Natural killer cell treated with Interleukin-12 subunit alpha and Interleukin-12 subunit beta and Interleukin-15 and Interleukin-18, amount 100 ng/mL, for 72 hours (primary cell): ENCODE measurements at regions not wholly inside any gene's neighbourhood (a gene's known extent, or its start where the extent isn't known, plus 50 kb on each side); places are given as distances from the start of the nearest gene placed in this dataset.
"Not testable (repeated sequence)": the region's sequence is repeated elsewhere in the genome, so short reads cannot be mapped to it uniquely, and the experiment has no call there.

ENCODE experiments used
- ATAC-seq, 2 donors: fragments of 150-1000 bp; cut with Tn5 transposase in 1 of 2; sonication (Bioruptor Pico), chemical (Tn5 transposase) in 1 of 2; 2 replicates each; pipeline ENCODE4 v1.10.0; 2021
- DNase-seq: peaks from one replicate; pipeline ENCODE4 v3.0.0; 2022; ENCODE audit warnings: low spot score
- H3K27ac Mint-ChIP-seq, 2 donors: 1 replicate in 1 of 2; 2 replicates in 1 of 2; pipeline ENCODE4 v1.8.0; 2022; ENCODE audit warnings: mixed read lengths in 2 of 2, mild to moderate bottlenecking in 1 of 2, moderate library complexity in 1 of 2
- H3K27me3 Mint-ChIP-seq, 2 donors: 1 replicate in 1 of 2; 2 replicates in 1 of 2; pipeline ENCODE4 v1.8.0; 2022; ENCODE audit warnings: mixed read lengths in 2 of 2
- H3K36me3 Mint-ChIP-seq: one replicate; pipeline ENCODE4 v1.8.0; 2022; ENCODE audit warnings: mixed read lengths
- H3K4me1 Mint-ChIP-seq, 2 donors: 1 replicate in 1 of 2; 2 replicates in 1 of 2; pipeline ENCODE4 v1.8.0; 2022; ENCODE audit warnings: low read depth in 2 of 2, mixed read lengths in 2 of 2, mild to moderate bottlenecking in 1 of 2
- H3K4me3 Mint-ChIP-seq: one replicate; pipeline ENCODE4 v1.8.0; 2022; ENCODE audit warnings: mixed read lengths
- H3K9me3 Mint-ChIP-seq: 2 replicates; pipeline ENCODE4 v1.8.0; 2022; ENCODE audit warnings: mixed read lengths

DNA sequence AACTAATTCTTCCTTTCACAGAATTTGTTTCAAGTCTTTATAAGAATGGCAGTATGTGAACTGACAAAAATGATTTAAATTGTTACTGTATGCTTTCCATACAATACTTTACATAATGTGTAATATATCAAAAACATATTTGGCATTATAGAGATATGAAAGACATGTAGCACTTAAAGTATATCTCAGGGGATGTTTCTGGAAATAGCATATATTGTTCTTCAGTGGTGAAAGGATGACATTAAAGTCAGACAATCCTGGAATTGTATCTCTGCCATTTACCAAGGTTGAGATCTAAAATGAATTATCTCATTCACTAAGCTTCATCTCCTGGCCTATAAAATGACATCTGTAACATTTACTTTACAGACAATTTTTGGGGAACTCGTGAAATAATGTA lies 358.4 kb upstream of the EPHA5 start:
- Mint-ChIP-seq H3K27ac (no peak overlapping the region), H3K4me3 (no peak overlapping the region), H3K27me3 (no peaks in the 10 kb centered on the region), H3K9me3 (peaks cover 23% of the 10 kb centered on the region), H3K4me1 (no peaks in the 10 kb centered on the region), H3K36me3 (peaks cover 5% of the 10 kb centered on the region)
- ATAC-seq, result no peak
- no peak for DNase-seq

DNA sequence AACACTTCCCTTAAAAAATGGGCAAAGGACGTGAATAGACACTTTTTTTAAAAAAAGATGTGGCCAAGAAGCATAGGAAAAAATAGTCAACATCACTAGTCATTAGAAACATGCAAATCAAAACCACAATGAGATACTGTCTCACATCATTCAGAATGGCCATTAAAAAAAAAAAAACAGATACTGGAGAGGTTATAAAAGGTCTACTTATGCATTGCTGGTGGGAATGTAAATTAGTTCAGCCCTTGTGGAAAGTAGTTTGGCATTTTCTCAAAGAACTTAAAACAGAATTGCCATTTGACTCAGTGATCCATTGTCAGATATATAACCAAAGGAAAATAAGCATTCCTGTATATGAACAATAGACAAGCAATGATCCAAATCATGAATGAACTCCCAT lies 352.8 kb upstream of the EPHA5 start:
- Mint-ChIP-seq H3K36me3 (peaks cover 14% of the 10 kb centered on the region), H3K27me3 (no peaks in the 10 kb centered on the region), H3K4me3 (no peak overlapping the region), H3K9me3 (peaks cover 34% of the 10 kb centered on the region), H3K27ac (no peak overlapping the region), H3K4me1 (no peaks in the 10 kb centered on the region)
- no peak for DNase-seq
- ATAC-seq, result no peak

- Mint-ChIP-seq H3K9me3 (peaks cover 41% of the 10 kb centered on the region), H3K4me1 (no peaks in the 10 kb centered on the region), H3K36me3 (peaks cover 16% of the 10 kb centered on the region), H3K27ac (no peak overlapping the region), H3K4me3 (no peak overlapping the region), H3K27me3 (no peaks in the 10 kb centered on the region)
- ATAC-seq (no peak), DNase-seq (no peak)
These were observed 347.4 kb upstream of the EPHA5 start for GRCh38 chr4:66017671-66018070.

- Mint-ChIP-seq H3K4me3 (no peak overlapping the region), H3K4me1 (no peaks in the 10 kb centered on the region), H3K27ac (no peak overlapping the region), H3K36me3 (peaks cover 20% of the 10 kb centered on the region), H3K9me3 (peaks cover 47% of the 10 kb centered on the region), H3K27me3 (no peaks in the 10 kb centered on the region)
- DNase-seq, result no peak
- ATAC-seq, result no peak
These were observed 346.0 kb upstream of the EPHA5 start for GRCh38 chr4:66016240-66016639.

GRCh38 chr4:66014146-66014765 lies 344.0 kb upstream of the EPHA5 start:
- DNase-seq (no peak), ATAC-seq (no peak)
- Mint-ChIP-seq H3K4me3 (no peak overlapping the region), H3K36me3 (peaks cover 33% of the 10 kb centered on the region), H3K27me3 (no peaks in the 10 kb centered on the region), H3K27ac (no peak overlapping the region), H3K9me3 (peaks cover 44% of the 10 kb centered on the region), H3K4me1 (no peaks in the 10 kb centered on the region)

DNA sequence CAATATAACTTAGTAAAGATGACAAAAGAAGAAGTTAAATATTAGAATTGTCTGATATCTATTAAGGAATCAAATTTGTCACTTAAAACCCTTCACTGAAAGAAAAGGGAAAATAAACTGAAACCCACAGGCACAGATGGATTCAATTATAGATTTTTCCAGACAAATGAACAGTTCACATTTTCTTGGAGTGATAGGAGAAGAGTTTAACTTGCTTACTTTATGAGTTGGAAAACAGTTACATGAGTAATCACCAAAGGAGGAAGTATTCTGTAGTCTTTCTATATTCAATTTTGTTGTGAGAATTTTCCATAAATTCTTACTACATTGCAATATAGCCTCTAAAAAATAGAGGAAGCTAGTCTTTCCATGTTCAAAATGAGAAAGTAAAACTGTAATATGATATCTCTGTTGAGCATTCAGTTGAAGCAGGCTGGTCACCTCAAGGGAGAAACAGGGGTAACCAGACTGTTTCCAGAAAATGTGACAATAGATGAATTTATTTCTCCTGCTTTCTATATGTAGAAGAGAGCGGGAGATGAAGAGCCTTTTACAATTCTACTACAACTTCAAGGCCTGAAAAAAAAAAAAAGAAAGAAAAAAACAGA lies 330.3 kb upstream of the EPHA5 start:
- Mint-ChIP-seq H3K27ac (no peak overlapping the region), H3K27me3 (no peaks in the 10 kb centered on the region), H3K36me3 (peaks cover 6% of the 10 kb centered on the region), H3K9me3 (peaks cover 12% of the 10 kb centered on the region), H3K4me3 (no peak overlapping the region), H3K4me1 (no peaks in the 10 kb centered on the region)
- DNase-seq, result no peak
- no peak for ATAC-seq

DNA sequence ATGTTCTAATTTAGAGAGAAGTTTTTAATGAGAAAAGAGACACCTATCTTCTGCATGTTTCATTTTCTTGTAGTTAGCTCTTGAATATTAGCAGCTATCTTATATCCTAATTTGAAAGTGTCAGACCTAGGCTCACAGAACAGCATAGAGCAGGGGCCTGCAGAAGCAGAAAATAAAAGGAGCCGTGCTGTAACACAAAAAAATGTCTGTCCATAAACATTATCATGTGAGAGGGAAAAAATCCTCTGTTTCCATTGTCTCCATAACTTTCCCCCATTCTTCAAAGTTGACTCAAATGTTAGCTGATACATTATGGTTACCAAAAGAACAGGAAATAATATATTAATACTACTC lies 329.2 kb upstream of the EPHA5 start:
- Mint-ChIP-seq H3K36me3 (peaks cover 6% of the 10 kb centered on the region), H3K27me3 (no peaks in the 10 kb centered on the region), H3K4me1 (no peaks in the 10 kb centered on the region), H3K4me3 (no peak overlapping the region), H3K9me3 (peaks cover 12% of the 10 kb centered on the region), H3K27ac (no peak overlapping the region)
- DNase-seq, result no peak
- ATAC-seq, result no peak

GRCh38 chr4:65998807-65999517 lies 328.7 kb upstream of the EPHA5 start:
- H3K9me3 Mint-ChIP-seq, result peaks cover 12% of the 10 kb centered on the region
- not testable (repeated sequence) for H3K36me3 Mint-ChIP-seq, DNase-seq, H3K4me3 Mint-ChIP-seq, H3K4me1 Mint-ChIP-seq, H3K27me3 Mint-ChIP-seq, H3K27ac Mint-ChIP-seq, ATAC-seq

GRCh38 chr4:65983061-65983460 lies 312.8 kb upstream of the EPHA5 start:
- Mint-ChIP-seq H3K4me1 (no peaks in the 10 kb centered on the region), H3K4me3 (no peak overlapping the region), H3K9me3 (peaks cover 21% of the 10 kb centered on the region), H3K36me3 (no peaks in the 10 kb centered on the region), H3K27me3 (no peaks in the 10 kb centered on the region), H3K27ac (no peak overlapping the region)
- ATAC-seq (no peak), DNase-seq (no peak)

DNA sequence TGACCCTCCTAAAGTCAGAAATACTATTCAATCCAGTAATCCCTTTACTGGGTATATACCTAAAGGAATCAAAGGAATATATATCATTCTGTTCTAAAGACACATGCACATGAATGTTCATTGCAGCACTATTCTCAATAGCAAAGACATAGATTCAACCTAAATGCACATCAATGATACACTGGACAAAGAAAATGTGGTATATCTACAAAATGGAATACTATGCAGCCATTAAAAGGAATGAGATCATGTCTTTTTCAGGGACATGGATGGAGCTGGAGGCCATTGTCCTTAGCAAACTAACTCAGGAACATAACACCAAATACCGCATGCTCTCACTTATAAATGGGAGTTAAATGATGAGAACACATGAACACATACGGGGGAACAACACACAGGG lies 306.0 kb upstream of the EPHA5 start:
- Mint-ChIP-seq H3K4me3 (no peak overlapping the region), H3K9me3 (peaks cover 11% of the 10 kb centered on the region), H3K36me3 (peaks cover 9% of the 10 kb centered on the region), H3K27me3 (no peaks in the 10 kb centered on the region), H3K27ac (no peak overlapping the region), H3K4me1 (no peaks in the 10 kb centered on the region)
- DNase-seq (no peak), ATAC-seq (no peak)

DNA sequence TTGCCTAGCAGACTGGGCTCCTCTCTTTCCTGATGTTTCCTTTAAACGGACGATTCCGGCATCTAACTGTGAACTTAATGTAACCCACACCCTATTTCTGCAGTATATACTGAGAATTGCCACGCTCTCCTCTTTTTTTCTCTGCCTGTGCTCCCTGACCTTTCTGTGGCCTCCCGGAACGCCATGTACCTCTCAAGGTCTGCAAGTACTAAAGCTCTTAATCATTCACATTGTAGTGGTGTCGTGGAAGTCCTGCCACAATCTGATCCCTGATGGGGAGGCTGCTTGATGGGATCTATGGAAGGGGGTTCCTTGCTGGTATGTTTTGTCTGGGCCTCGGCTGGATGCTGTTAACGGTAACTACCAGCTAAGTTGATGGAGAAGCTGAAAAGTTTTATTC lies 302.9 kb upstream of the EPHA5 start:
- peaks cover 9% of the 10 kb centered on the region for H3K36me3 Mint-ChIP-seq
- H3K9me3 Mint-ChIP-seq, result peaks cover 8% of the 10 kb centered on the region
- ATAC-seq, result no peak
- no peaks in the 10 kb centered on the region for H3K4me1 Mint-ChIP-seq
- H3K27me3 Mint-ChIP-seq, result no peaks in the 10 kb centered on the region
- no peak overlapping the region for H3K27ac Mint-ChIP-seq
- H3K4me3 Mint-ChIP-seq, result no peak overlapping the region
- no peak for DNase-seq

- no peak for DNase-seq
- Mint-ChIP-seq H3K27ac (no peak overlapping the region), H3K27me3 (no peaks in the 10 kb centered on the region), H3K4me3 (no peak overlapping the region), H3K4me1 (no peaks in the 10 kb centered on the region), H3K36me3 (peaks cover 9% of the 10 kb centered on the region), H3K9me3 (peaks cover 8% of the 10 kb centered on the region)
- no peak for ATAC-seq
These were observed 301.4 kb upstream of the EPHA5 start for GRCh38 chr4:65971686-65972085.

- Mint-ChIP-seq H3K36me3 (peaks cover 5% of the 10 kb centered on the region), H3K27ac (no peak overlapping the region)
These were observed 298.7 kb upstream of the EPHA5 start for GRCh38 chr4:65968831-65969558.

GRCh38 chr4:65960751-65961150 lies 290.5 kb upstream of the EPHA5 start:
- H3K27me3 Mint-ChIP-seq, result no peaks in the 10 kb centered on the region
- H3K27ac Mint-ChIP-seq, result no peak overlapping the region
- no peaks in the 10 kb centered on the region for H3K36me3 Mint-ChIP-seq
- peaks cover 18% of the 10 kb centered on the region for H3K9me3 Mint-ChIP-seq
- no peaks in the 10 kb centered on the region for H3K4me1 Mint-ChIP-seq
- ATAC-seq (no peak), DNase-seq (no peak)
- H3K4me3 Mint-ChIP-seq, result no peak overlapping the region

More at GRCh38 chr4:65968831-65969558, 298.7 kb upstream of the EPHA5 start:
- ATAC-seq (no peak), DNase-seq (no peak)
- Mint-ChIP-seq H3K27me3 (no peaks in the 10 kb centered on the region), H3K9me3 (peaks cover 5% of the 10 kb centered on the region), H3K4me1 (no peaks in the 10 kb centered on the region), H3K4me3 (no peak overlapping the region)
